Astrocyte (in vitro differentiated cells and primary cell): ENCODE measurements at regions not wholly inside any gene's neighbourhood (a gene's known extent, or its start where the extent isn't known, plus 50 kb on each side); places are given as distances from the start of the nearest gene placed in this dataset.

Source experiments
- EZH2 ChIP-seq: IDR thresholded peaks from 2 replicates; pipeline ENCODE4 v1.6.1; 2012; ENCODE audit warnings: mild to moderate bottlenecking, low read length, inconsistent platforms; ENCODE audit not compliant: insufficient read depth
- TF ChIP-seq, protein P1 (sequence below): IDR thresholded peaks from 2 replicates; pipeline ENCODE4 v1.5.1; 2011; ENCODE audit warnings: low read depth, mild to moderate bottlenecking, inconsistent platforms, low read length, moderate library complexity; ENCODE audit not compliant: insufficient read depth

GRCh38 chr20:4329232-4329631 is 80.1 kb upstream of the ADRA1D start:
- TF ChIP-seq, protein P1, sequence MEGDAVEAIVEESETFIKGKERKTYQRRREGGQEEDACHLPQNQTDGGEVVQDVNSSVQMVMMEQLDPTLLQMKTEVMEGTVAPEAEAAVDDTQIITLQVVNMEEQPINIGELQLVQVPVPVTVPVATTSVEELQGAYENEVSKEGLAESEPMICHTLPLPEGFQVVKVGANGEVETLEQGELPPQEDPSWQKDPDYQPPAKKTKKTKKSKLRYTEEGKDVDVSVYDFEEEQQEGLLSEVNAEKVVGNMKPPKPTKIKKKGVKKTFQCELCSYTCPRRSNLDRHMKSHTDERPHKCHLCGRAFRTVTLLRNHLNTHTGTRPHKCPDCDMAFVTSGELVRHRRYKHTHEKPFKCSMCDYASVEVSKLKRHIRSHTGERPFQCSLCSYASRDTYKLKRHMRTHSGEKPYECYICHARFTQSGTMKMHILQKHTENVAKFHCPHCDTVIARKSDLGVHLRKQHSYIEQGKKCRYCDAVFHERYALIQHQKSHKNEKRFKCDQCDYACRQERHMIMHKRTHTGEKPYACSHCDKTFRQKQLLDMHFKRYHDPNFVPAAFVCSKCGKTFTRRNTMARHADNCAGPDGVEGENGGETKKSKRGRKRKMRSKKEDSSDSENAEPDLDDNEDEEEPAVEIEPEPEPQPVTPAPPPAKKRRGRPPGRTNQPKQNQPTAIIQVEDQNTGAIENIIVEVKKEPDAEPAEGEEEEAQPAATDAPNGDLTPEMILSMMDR = no peak
- no peak for TF ChIP-seq EZH2
